Effector memory CD8-positive, alpha-beta T cell (primary cell): ENCODE measurements at regions not wholly inside any gene's neighbourhood (a gene's known extent, or its start where the extent isn't known, plus 50 kb on each side); places are given as distances from the start of the nearest gene placed in this dataset.

ENCODE experiments used
- ATAC-seq: fragments of 150-1000 bp; cut with Tn5 transposase; replicated peaks from 2 replicates; pipeline ENCODE4 v1.10.0; 2021; ENCODE audit warnings: mild to moderate bottlenecking, moderate library complexity
- DNase-seq, 3 experiments: peaks; one replicate each; pipeline ENCODE4 v3.0.0; 2021
- H3K27ac Mint-ChIP-seq, 2 donors: one replicate each; pipeline ENCODE4 v1.8.0; 2022; ENCODE audit warnings: mild to moderate bottlenecking in 2 of 2, mixed read lengths in 2 of 2, moderate library complexity in 2 of 2
- H3K27me3 Mint-ChIP-seq, 2 donors: one replicate each; pipeline ENCODE4 v1.8.0; 2022; ENCODE audit warnings: mixed read lengths in 2 of 2
- H3K36me3 Mint-ChIP-seq: one replicate; pipeline ENCODE4 v1.8.0; 2022; ENCODE audit warnings: mild to moderate bottlenecking, moderate library complexity, mixed read lengths; ENCODE audit not compliant: insufficient read depth
- H3K4me1 Mint-ChIP-seq, 2 donors: one replicate each; pipeline ENCODE4 v1.8.0; 2022; ENCODE audit warnings: low read depth in 2 of 2, mixed read lengths in 2 of 2
- H3K4me3 Mint-ChIP-seq, 2 donors: one replicate each; pipeline ENCODE4 v1.8.0; 2022; ENCODE audit warnings: mild to moderate bottlenecking in 2 of 2, mixed read lengths in 2 of 2, moderate library complexity in 2 of 2
- H3K9me3 Mint-ChIP-seq, 2 donors: one replicate each; pipeline ENCODE4 v1.8.0; 2022; ENCODE audit warnings: mixed read lengths in 2 of 2

- Mint-ChIP-seq H3K27me3 (no peaks in the 10 kb centered on the region), H3K9me3 (no peaks in the 10 kb centered on the region), H3K27ac (no peak overlapping the region), H3K4me3 (no peak overlapping the region), H3K36me3 (no peaks in the 10 kb centered on the region), H3K4me1 (no peaks in the 10 kb centered on the region)
- DNase-seq (no peak), ATAC-seq (no peak)
Observed at GRCh38 chr1:218946147-218946546, 227.5 kb upstream of the LYPLAL1 start.

DNA sequence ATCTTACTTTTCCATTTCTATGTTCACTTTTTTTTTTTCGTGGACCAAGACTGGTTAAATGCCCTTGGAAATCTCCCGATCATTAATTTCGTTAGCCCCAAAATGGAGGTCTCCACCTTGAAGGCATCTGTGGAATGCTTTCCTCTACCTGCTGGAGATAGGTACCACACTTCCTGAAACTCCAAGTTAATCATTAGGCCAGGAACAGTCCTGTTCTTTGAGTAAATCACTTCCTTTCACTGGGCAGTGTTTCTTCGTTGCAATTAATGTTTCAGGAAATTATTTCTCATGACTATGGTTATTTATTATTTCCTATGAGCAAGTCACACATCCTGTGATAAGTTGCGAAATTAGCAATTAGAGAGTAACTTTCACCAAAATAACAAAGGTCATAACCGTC is 225.2 kb upstream of the LYPLAL1 start:
- Mint-ChIP-seq H3K9me3 (no peaks in the 10 kb centered on the region), H3K36me3 (no peaks in the 10 kb centered on the region), H3K4me1 (no peaks in the 10 kb centered on the region), H3K4me3 (no peak overlapping the region), H3K27ac (no peak overlapping the region), H3K27me3 (no peaks in the 10 kb centered on the region)
- ATAC-seq (no peak), DNase-seq (no peak)

DNA sequence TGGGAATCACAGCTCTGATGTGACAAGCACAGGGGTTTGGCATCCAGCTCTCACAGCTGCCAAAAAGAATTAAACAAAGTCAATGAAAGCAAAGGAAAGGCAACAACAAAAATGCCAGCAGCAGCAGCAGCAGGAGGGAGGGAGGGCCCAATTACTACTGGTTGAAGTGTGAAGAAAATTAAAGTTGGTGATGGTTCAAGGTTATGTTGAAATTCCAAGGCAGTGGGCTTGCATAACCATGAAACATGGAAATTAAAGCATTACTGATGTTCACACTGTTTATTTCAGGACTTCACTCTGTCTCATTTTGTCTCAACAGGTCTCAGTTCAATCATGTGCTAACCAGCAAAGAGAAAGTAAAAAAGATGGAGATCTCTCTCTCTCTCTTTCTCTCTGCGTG is 220.3 kb upstream of the LYPLAL1 start:
- H3K27ac Mint-ChIP-seq: no peak overlapping the region
- DNase-seq (no peak), ATAC-seq (no peak)
- no peaks in the 10 kb centered on the region for H3K27me3 Mint-ChIP-seq
- H3K36me3 Mint-ChIP-seq: no peaks in the 10 kb centered on the region
- no peaks in the 10 kb centered on the region for H3K4me1 Mint-ChIP-seq
- peaks cover 0 to 1% of the 10 kb centered on the region in 2 donors for H3K9me3 Mint-ChIP-seq
- no peak overlapping the region for H3K4me3 Mint-ChIP-seq

DNA sequence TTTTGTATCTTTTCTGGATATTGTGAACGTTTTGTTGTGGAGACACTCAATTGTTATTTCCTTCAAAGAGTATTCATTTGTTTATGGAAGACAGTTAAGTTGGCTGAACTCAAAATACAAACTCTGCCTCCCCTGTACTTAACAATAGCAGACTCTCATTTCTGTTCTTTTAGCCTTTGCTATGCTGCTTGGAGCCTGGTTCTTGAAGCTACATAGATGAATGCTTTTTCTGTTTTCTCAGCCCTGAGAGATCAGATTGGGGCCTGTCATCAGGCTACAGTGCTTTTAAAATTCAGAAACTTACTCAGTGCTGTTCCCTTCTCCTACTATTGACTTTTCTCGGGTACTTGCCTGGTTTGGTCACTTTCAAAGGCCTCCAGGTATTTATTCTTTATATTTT is 215.7 kb upstream of the LYPLAL1 start:
- no peaks in the 10 kb centered on the region for H3K27me3 Mint-ChIP-seq
- H3K9me3 Mint-ChIP-seq: peaks cover 0 to 1% of the 10 kb centered on the region in 2 donors
- no peak overlapping the region for H3K4me3 Mint-ChIP-seq
- no peak for DNase-seq
- no peaks in the 10 kb centered on the region for H3K36me3 Mint-ChIP-seq
- H3K27ac Mint-ChIP-seq: no peak overlapping the region
- H3K4me1 Mint-ChIP-seq: no peaks in the 10 kb centered on the region
- no peak for ATAC-seq

DNA sequence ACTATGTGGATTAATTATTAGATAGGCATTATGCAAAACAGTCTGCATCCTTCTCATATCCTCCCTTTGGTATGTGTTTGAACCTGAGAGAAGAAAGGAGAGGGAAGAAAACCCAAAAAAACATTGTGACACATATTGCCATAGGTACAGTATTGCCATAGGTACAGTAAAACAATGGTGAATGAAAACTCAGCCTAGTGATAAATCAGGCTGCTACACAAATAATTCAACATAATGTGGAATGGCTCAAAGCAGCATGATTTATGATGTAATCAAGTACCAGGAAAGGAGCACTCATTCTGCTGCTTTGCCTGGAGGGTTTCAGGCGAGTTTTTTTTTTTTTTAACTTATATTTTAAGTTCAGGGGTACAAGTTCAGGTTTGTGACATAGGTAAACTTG is 213.9 kb upstream of the LYPLAL1 start:
- H3K36me3 Mint-ChIP-seq: no peaks in the 10 kb centered on the region

DNA sequence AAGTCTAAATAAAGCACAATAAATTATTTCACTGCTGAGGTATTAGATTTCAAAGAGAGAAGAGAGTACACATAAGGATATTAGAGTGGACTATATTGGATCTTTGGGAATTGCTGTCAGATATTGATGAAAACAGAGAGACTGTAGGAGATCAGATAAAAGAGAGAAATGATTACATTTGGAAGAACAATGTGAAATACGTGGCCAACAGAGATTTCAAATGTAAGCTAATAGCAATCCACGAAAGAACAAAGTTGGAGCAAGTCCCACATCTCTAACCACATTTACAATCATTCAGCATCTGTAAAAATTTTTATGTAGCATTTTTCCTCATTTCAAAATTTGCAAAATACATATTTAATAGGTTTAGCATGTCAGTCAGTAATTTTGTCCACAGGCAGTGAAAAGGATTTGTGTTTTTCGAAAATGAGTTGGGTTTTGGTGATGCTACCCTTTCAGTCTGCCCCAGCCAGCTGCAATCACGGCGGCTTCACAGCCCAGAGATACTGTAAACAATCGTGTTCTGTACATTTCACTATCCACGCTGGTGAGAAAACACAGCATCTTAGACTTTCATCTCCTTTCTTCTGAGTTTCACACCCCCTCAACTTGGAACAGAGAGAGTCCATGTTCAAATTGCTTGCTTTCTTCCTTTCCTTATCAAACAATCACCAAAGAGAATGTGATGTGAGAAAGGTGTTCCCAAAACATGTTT is 209.1 kb upstream of the LYPLAL1 start:
- H3K9me3 Mint-ChIP-seq: peaks cover 0 to 2% of the 10 kb centered on the region in 2 donors
- DNase-seq (no peak), ATAC-seq (no peak)
- H3K27ac Mint-ChIP-seq: no peak overlapping the region
- no peaks in the 10 kb centered on the region for H3K27me3 Mint-ChIP-seq
- no peaks in the 10 kb centered on the region for H3K4me1 Mint-ChIP-seq
- H3K4me3 Mint-ChIP-seq: no peak overlapping the region
- H3K36me3 Mint-ChIP-seq: no peaks in the 10 kb centered on the region

More for the DNA sequence above, 213.9 kb upstream of the LYPLAL1 start:
- Mint-ChIP-seq H3K4me3 (no peak overlapping the region), H3K27me3 (no peaks in the 10 kb centered on the region), H3K4me1 (no peaks in the 10 kb centered on the region), H3K27ac (no peak overlapping the region), H3K9me3 (no peaks in the 10 kb centered on the region)
- DNase-seq (no peak), ATAC-seq (no peak)

DNA sequence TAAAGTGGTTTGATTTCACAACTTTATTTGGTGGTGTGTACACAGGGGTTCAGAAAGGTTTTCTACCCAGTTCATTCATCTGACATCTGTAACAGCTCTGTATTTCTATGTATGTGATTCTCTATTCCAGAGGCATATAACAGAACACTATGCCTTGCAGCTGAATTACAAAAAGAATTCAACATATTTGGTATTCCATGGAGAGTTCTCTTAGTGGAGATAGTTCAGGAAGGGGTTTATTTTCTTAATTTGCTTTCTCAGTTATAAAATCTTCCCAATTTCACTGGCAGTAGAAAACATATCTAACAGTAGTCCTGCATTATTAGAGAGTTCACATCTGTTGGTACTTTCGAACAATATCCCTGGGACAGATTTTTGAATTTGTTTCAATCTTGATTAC is 207.9 kb upstream of the LYPLAL1 start:
- H3K4me1 Mint-ChIP-seq: no peaks in the 10 kb centered on the region
- no peaks in the 10 kb centered on the region for H3K27me3 Mint-ChIP-seq
- no peak for ATAC-seq
- H3K27ac Mint-ChIP-seq: no peak overlapping the region
- peaks cover 0 to 2% of the 10 kb centered on the region in 2 donors for H3K9me3 Mint-ChIP-seq
- no peak overlapping the region for H3K4me3 Mint-ChIP-seq
- H3K36me3 Mint-ChIP-seq: no peaks in the 10 kb centered on the region
- DNase-seq: no peak

DNA sequence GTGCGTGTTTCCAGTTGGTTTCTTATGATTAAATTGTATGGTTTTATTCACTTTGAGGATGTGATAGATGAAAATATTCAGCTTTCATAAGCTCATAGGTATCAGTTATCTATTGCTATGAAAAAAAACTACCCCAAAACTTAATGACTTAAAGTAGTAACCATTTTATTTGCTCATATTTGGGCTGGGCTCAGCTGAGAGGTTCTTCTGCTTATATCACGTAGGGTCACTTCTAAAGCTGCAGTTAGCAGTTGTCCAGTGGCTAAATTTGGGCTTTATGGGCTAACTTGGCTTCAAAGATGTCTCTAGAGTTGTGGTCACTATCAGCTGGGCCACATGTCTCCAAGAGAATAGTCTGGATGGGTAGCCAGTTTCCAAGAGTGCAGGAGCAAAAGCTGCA is 206.4 kb upstream of the LYPLAL1 start:
- peaks cover 2 to 5% of the 10 kb centered on the region in 2 donors for H3K9me3 Mint-ChIP-seq
- H3K27me3 Mint-ChIP-seq: no peaks in the 10 kb centered on the region
- no peak overlapping the region for H3K27ac Mint-ChIP-seq
- no peak overlapping the region for H3K4me3 Mint-ChIP-seq
- no peak for ATAC-seq
- no peak for DNase-seq
- H3K36me3 Mint-ChIP-seq: no peaks in the 10 kb centered on the region
- no peaks in the 10 kb centered on the region for H3K4me1 Mint-ChIP-seq

GRCh38 chr1:218967836-218968235 is 205.8 kb upstream of the LYPLAL1 start:
- Mint-ChIP-seq H3K27ac (no peak overlapping the region), H3K9me3 (peaks cover 2 to 11% of the 10 kb centered on the region in 2 donors), H3K36me3 (no peaks in the 10 kb centered on the region), H3K4me1 (no peaks in the 10 kb centered on the region), H3K27me3 (no peaks in the 10 kb centered on the region), H3K4me3 (no peak overlapping the region)
- DNase-seq (no peak), ATAC-seq (no peak)

DNA sequence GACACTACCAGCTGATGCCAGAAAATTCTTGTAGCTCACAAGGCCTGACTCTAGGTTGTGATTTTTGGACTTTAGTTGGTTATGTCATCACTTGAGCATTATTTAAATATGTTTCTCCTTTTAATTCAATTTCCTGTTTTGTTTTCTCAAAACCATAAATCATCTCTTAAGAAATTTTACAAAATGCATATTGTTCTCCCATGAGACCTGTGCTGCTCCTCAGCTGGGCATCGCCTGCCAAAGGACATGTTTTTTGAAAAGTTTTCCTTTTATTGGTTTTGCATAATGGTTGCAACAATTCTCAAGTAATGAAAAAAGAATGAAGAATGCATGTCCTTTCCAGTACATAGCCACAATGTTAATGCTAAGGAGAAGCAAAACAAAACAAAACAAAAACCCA is 204.7 kb upstream of the LYPLAL1 start:
- no peak overlapping the region for H3K4me3 Mint-ChIP-seq
- ATAC-seq: no peak
- H3K27me3 Mint-ChIP-seq: no peaks in the 10 kb centered on the region
- H3K4me1 Mint-ChIP-seq: no peaks in the 10 kb centered on the region
- H3K36me3 Mint-ChIP-seq: no peaks in the 10 kb centered on the region
- H3K27ac Mint-ChIP-seq: no peak overlapping the region
- no peak for DNase-seq
- H3K9me3 Mint-ChIP-seq: peaks cover 4 to 13% of the 10 kb centered on the region in 2 donors

- Mint-ChIP-seq H3K9me3 (peaks cover 4 to 13% of the 10 kb centered on the region in 2 donors), H3K27ac (no peak overlapping the region), H3K27me3 (no peaks in the 10 kb centered on the region), H3K4me3 (no peak overlapping the region), H3K36me3 (no peaks in the 10 kb centered on the region), H3K4me1 (no peaks in the 10 kb centered on the region)
- no peak for ATAC-seq
- DNase-seq: no peak
Observed at GRCh38 chr1:218970397-218970990, 203.2 kb upstream of the LYPLAL1 start.

DNA sequence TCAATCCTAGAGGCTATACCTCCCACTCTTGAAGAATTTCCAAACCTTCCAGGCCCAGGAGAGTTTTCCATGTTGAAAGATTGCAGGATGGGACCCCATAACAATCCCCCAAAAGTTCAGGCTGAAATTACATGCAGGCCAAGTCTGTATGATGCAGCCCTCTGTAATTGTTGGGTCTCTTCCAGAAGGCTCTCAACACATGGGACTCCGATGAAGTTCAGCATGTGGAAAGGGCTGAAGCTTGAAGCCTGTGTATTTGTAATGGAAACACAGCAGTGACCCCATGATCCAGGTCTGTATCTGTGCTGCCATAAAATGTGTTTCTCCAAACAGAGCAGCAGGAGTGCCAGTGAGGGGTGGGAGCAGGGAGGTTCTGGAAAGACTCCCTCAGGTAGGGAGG is 202.5 kb upstream of the LYPLAL1 start:
- H3K27me3 Mint-ChIP-seq: no peaks in the 10 kb centered on the region

DNA sequence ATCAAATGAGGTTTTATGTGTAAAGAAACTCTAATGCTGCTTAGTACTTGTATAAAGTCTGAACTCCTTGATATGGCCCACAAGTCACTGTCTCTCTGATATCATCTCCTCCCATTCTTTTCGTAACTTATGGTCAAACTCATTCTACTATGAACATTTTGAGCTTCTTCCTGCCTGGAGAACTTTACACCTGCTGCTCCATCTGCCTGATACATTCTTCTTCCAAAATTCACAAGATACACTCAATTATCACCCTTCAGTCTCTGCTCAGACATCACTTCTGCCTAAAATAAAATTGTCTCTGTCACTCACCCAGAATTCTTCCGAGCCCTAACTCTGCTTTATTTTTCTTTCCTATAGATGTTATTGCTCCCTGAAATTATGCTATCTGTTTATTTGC is 192.8 kb upstream of the LYPLAL1 start:
- no peak overlapping the region for H3K27ac Mint-ChIP-seq
- no peaks in the 10 kb centered on the region for H3K4me1 Mint-ChIP-seq
- no peak overlapping the region for H3K4me3 Mint-ChIP-seq
- H3K36me3 Mint-ChIP-seq: no peaks in the 10 kb centered on the region
- ATAC-seq (no peak), DNase-seq (no peak)
- peaks cover 1 to 8% of the 10 kb centered on the region in 2 donors for H3K9me3 Mint-ChIP-seq
- no peaks in the 10 kb centered on the region for H3K27me3 Mint-ChIP-seq

More for the DNA sequence above, 202.5 kb upstream of the LYPLAL1 start:
- ATAC-seq (no peak), DNase-seq (no peak)
- H3K36me3 Mint-ChIP-seq: no peaks in the 10 kb centered on the region
- no peak overlapping the region for H3K4me3 Mint-ChIP-seq
- H3K4me1 Mint-ChIP-seq: no peaks in the 10 kb centered on the region
- no peak overlapping the region for H3K27ac Mint-ChIP-seq
- H3K9me3 Mint-ChIP-seq: peaks cover 6 to 13% of the 10 kb centered on the region in 2 donors

- H3K4me3 Mint-ChIP-seq: no peak overlapping the region
- H3K4me1 Mint-ChIP-seq: no peaks in the 10 kb centered on the region
- no peak overlapping the region for H3K27ac Mint-ChIP-seq
- ATAC-seq: no peak
- H3K9me3 Mint-ChIP-seq: peaks cover 0 to 8% of the 10 kb centered on the region in 2 donors
- H3K27me3 Mint-ChIP-seq: no peaks in the 10 kb centered on the region
- no peaks in the 10 kb centered on the region for H3K36me3 Mint-ChIP-seq
- no peak for DNase-seq
Observed at GRCh38 chr1:218982482-218982881, 191.2 kb upstream of the LYPLAL1 start.
